ENCODE measurements at regions not wholly inside any gene's neighbourhood (a gene's known extent, or its start where the extent isn't known, plus 50 kb on each side); places are given as distances from the start of the nearest gene placed in this dataset.

GRCh38 chr4:97103252-97103651 is 1040.0 kb downstream of the STPG2 start:
- Histone ChIP-seq H3K27me3 (ENCODE audit: insufficient read depth, low read length) (no peaks in the 10 kb centered on the region), H3K4me1 (ENCODE audit: control insufficient read depth in 1 of 2, insufficient read depth in 2 of 2, low read length in 2 of 2) (no peaks in the 10 kb centered on the region), H2AFZ (ENCODE audit: low read depth, low read length, poor library complexity, severe bottlenecking) (no peak overlapping the region), H3K9ac (ENCODE audit: low read length) (no peak overlapping the region), H3K9me3 (ENCODE audit: control insufficient read depth in 1 of 2, insufficient read depth in 1 of 2, low read depth in 1 of 2, low read length in 2 of 2) (no peaks in the 10 kb centered on the region), H3K4me2 (ENCODE audit: low read length) (no peak overlapping the region), H3K79me2 (ENCODE audit: insufficient read depth, low read length) (no peaks in the 10 kb centered on the region), H4K20me1 (ENCODE audit: insufficient read depth) (no peaks in the 10 kb centered on the region), H3K4me3 (replicated peaks in 1 of 2; ENCODE audit: low read depth in 1 of 2, low read length in 2 of 2) (no peak overlapping the region), H3K27ac (ENCODE audit: low read depth, low read length) (no peak overlapping the region), H3K9me2 (ENCODE audit: insufficient read depth) (no peaks in the 10 kb centered on the region), H3K36me3 (ENCODE audit: control insufficient read depth in 1 of 2, insufficient read depth in 2 of 2, low read length in 2 of 2) (no peaks in the 10 kb centered on the region)
- ChIA-PET POLR2A (no interaction called here), CTCF (no interaction called here), RAD21 (ENCODE audit: low non-redundant PET in 1 of 2, low total read pairs in 2 of 2, uncharacterized antibody in 2 of 2, unreplicated experiment in 2 of 2) (no interaction called here)
- BruUV-seq (replicated peaks) = no TSS peak
- TF ChIP-seq RAD21 (IDR thresholded peaks at IDR 0.05; ENCODE audit: low read depth) (no peak), FOSL1 (IDR thresholded peaks at IDR 0.05; ENCODE audit: low read depth) (no peak), TCF7L2 (IDR thresholded peaks at IDR 0.05; ENCODE audit: borderline replicate concordance, extremely low read depth, insufficient read depth, insufficient read length) (no peak), POLR2AphosphoS5 (IDR thresholded peaks at IDR 0.05; ENCODE audit: low read depth, low read length) (no peak), ZNF274 (IDR thresholded peaks at IDR 0.05; ENCODE audit: low read depth, low read length) (no peak), ATF3 (IDR thresholded peaks at IDR 0.05) (no peak), SRF (IDR thresholded peaks at IDR 0.05; ENCODE audit: low read depth) (no peak), REST (IDR thresholded peaks at IDR 0.05; ENCODE audit: low read depth) (no peak), SP1 (IDR thresholded peaks at IDR 0.05; ENCODE audit: low read depth) (no peak), YY1 (IDR thresholded peaks at IDR 0.05; ENCODE audit: extremely low read depth, insufficient replicate concordance, low read depth, low read length) (no peak), SIN3A (IDR thresholded peaks at IDR 0.05; ENCODE audit: low read depth) (no peak), EZH2 (IDR thresholded peaks at IDR 0.05) (no peak), JUND (IDR thresholded peaks at IDR 0.05) (no peak), MAX (IDR thresholded peaks at IDR 0.05) (no peak), EZH2phosphoT487 (IDR thresholded peaks at IDR 0.05; ENCODE audit: borderline replicate concordance) (no peak), ZFX (IDR thresholded peaks at IDR 0.05) (no peak), EGR1 (IDR thresholded peaks at IDR 0.05; ENCODE audit: low read depth) (no peak), CEBPB (IDR thresholded peaks at IDR 0.05; ENCODE audit: low read depth) (no peak), POLR2A (IDR thresholded peaks at IDR 0.05; ENCODE audit: borderline replicate concordance, extremely low read depth, insufficient read depth, insufficient read length) (no peak), ELF1 (IDR thresholded peaks at IDR 0.05; ENCODE audit: borderline replicate concordance, low read depth) (no peak)
- ATAC-seq (no peak), DNase-seq (ENCODE audit: low read depth, low spot score) (no peak)
- intact Hi-C loops (cut with micrococcal nuclease) = no loop called here
